T-helper 2 cell (primary cell): ENCODE measurements at regions not wholly inside any gene's neighbourhood (a gene's known extent, or its start where the extent isn't known, plus 50 kb on each side); places are given as distances from the start of the nearest gene placed in this dataset.

Experiments
- DNase-seq, 5 experiments: peaks; one replicate each; pipeline versions ENCODE4 v3.0.0 to v3.0.0-alpha.2; 2012 to 2022

DNA sequence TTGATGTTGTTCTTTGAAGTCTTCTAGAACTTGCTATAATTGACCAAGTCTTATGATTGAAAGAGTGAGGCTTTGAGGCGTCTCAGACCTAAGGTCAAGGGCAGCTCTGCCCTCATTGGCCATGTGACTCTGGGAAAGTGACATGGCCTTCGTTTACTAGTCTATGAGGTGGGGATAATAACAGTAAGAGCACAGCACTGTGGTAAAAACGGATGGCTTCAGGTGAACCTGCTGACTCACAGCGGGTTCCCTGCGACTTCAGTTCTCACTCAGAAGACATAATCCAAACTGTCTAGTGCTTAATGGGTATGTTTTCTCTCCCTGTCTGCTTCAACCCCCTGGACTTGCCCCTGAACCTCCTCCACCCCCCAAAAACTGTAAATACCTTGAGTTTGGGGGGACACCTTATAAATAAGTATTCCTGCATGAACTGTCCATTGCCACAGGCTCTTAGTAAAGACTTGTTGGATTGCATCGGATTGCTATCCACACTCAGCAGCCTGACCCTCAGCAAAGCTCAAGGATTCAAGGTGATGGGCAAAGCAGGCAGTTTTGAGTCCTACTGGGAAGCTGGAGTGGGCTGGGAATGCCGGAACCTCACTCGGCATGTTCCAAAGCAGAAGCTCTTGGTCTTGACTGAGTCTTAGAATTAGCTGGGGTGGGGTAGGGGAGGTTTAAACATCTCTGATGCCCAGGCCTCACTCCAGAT, 304.6 kb downstream of the KLF6 start:
- peak in 1 of 5 experiments; percentile 85 for DNase-seq

DNA sequence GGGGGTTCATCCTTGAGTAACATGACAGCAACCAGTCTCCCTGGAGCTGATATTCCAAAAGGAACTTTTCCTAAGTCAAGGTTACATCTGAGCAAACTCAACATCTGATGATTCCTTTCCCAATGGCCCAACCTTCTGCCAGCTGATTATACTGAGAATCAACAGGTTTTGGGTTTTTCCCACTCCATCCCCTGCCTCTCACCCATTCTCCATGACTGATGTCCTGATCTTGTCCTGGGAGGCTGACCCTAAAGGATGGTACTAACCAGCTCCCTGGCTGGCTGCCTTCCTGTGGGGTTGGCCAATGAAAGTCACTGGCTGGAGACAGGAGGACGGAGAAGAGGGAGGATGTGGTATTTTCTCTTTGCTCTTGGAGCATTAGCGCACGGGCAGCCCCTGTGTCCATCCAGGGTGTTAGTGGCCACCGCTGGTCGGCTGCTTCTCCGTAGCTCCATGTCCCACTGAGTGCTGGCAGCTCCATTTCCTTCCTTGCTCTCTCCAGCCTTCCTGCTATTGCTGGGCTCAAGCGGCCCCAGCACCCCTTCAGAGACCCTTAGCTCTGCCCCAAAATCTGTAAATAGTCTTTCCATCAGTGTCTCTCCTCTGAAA, 306.2 kb upstream of the PITRM1 start:
- DNase-seq = no peak

DNA sequence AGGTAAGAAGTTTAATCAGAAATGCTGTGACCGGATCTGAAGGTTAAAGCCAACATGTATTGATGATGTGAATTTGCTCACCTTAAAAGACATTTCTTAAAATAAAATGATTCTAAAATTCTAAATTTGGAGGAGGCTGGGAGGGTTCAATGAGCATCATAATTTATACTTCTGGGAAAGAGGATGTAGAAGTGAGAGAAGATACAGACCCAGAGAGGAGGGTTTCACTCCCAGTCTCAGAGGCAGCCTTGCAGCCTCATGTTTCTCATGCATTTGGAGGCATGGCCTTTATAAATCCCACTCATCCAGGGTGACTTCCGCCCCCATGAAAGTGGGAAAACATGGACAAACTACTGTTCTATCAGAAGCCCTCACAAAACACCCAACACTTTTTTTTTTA, 305.6 kb upstream of the PITRM1 start:
- no peak for DNase-seq

DNA sequence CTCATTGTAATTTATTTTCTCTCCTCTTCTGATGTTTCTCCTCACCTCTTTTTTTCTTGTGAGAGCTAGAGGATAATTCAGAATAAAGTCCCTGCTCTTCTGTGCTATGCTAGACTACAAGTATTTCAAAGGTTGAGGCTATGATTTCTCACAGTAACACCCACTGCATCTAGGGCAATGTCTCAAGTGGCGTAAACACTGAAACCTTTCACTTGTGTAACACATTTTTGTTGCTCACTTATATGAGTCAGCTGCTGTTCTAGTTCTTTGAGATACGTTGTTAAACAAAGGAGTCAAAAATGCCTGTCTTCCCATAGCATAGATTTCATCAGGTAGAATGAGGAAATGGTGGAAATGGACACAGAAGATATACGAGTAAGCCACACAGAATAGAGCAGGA, 305.1 kb upstream of the PITRM1 start:
- DNase-seq = peak in 1 of 5 experiments; percentile 68

DNA sequence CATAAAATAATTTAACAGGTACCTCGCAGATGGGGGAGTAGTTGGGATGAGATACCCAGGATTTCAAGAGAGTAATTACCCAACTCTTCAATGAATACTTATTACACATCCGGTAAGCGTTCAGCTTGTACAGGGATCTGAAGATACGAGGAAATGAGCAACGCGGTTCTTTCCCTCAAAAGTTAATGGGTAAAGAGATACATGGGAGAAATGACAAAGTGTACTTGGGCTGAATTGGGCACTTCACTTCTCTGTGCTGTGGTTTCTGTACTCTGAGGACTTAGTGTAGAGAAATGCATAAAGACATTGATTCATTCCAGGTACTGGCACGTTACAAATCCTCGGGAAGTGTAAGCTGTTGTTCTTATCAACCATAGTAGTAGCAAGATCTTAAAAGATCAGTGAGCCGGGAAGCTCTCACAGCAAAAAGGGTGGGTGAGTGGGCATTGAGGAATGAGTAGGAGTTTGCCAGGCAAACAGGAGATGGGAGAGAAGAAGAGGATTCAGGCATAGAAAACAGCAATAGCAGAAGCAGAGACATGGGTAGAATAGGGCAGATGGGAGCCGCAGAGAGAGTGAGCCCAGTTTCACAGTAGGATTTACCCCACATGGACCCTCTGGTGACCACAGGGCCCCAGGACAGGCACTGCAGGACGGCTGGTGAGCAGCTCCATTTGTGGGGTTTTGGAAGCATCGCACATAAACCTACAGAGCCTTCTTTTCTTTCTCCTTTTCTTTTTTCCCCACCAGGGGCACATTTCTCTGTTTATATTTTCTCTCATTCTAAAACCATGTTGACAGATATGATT, 304.3 kb upstream of the PITRM1 start:
- no peak for DNase-seq

DNA sequence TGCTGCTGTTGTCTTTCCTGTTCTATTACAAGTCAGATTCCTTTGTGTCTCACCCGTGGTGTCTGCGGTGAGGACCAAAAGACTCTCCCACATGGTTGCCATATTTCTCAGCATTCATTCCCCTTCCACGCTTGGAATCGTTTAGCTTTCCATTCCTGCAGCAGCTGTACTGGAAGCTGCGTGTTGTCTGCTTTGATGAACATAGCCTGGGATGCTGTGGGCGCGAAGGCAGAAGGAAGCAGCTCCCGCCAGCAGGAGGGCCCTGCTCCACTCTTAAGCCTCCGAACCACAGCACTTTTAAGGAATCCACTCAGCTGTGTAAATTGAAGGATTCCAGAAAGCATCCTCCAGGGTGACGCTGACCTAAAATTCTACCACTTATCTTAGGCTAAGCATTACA, 303.6 kb upstream of the PITRM1 start:
- no peak for DNase-seq

DNA sequence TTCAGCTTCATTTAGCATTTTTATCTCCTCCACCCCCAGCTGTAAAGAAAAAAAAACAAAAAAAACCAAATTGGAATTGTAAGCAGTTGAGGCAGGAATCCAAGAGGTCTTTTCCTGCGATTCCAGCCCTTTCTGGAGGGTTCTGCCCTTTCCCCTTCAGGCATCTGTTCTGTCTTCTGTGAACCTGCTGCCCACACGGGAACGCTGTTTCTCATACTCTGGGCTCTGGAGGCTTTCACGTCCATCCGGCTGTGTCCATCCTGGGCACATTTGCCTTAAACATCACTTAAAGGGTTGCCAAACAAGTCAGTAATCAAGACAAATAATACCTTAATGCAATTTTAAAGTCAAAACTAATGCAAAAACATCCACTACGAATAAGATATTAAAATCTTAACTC, 302.8 kb upstream of the PITRM1 start:
- no peak for DNase-seq

DNA sequence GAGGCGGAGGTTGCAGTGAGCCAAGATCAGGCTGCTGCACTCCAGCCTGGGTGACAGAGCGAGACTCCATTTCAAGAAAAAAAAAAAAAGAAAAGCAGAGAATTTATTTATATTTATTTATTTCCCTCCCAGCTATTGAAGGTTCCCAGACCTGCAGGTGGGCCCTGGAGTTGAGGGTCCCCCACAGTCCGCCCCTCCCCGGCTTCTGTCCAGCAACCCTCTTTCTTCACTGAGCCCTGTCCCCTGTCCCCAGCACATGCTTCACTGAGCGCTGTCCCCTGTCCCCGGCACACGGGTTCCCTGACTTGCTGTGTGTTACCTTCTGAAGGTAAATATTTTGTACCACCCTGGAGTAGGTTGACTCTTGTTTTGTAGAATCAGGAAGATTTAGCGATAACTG, 301.7 kb upstream of the PITRM1 start:
- no peak for DNase-seq

DNA sequence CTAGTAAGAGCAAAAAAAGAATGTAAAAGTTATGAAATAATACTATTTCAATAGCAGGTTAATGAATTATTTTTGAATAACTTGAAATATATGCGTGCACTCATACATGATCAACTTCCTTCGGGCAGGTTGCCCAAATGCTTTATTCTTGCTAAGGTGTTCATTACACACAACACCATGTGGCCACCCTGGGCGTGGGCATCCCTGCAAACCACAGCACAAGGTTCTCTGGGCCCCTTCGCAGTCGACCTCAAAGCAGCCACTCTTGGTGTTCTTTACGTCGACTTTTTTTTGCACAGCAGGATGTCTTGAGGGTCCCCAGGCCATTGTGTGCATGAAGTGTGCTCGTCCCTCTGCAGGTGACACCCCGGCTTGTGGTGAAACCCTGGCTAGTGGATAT, 300.7 kb upstream of the PITRM1 start:
- peak in 1 of 5 experiments; percentile 78 for DNase-seq

DNA sequence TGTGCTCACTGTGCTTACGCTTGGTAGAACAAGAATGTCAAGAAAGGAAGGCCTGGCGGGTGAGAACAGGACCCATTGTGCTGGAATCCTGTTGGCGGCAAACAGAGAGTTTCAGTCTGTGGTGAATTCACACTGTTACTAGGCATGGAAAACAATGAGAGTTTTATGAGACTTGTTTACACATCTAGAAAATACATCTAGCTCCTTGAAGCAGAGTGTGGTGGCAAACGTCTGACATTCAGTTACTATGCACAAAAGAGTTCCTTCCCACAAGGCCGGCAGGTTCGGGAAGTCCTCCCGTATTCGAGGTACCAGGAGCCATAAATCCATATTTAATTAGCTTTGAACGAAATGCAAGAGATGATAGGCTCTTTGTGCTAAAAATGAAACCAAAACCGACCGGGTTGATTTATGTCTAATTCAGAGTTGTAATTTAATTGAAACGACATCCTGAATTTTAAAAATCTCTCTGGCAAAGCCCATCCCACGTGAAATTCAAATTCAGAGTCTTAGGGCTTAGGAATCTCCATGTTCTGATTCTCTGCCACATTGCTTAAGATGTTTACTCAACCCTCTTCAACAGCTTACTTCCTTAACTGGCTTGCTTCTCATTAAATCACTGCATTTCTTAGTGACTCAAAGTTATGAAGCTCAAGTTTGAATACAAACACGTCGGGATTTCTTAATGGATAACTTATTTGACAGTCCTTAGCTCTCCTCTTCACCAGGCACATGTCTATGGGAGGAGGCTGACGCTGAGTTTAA, 299.9 kb upstream of the PITRM1 start:
- DNase-seq = peak in 1 of 5 experiments; percentile 66

DNA sequence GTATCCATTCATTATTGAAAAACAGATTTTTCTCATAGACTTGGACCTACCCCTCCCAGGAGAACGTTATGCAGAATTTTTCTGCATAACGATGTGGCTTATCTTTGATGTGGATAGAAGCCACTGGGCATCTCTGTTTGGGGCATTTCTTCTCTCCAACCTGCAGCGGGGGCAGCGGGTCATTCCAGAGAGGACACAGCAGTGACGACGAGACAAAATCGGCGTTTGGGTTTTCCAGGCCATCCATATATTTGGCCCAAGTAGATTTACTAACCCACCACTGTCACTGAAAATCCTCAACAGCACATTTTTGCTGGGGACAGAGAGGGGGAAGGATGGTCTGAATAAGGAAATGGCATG, 299.3 kb upstream of the PITRM1 start:
- no peak for DNase-seq

DNA sequence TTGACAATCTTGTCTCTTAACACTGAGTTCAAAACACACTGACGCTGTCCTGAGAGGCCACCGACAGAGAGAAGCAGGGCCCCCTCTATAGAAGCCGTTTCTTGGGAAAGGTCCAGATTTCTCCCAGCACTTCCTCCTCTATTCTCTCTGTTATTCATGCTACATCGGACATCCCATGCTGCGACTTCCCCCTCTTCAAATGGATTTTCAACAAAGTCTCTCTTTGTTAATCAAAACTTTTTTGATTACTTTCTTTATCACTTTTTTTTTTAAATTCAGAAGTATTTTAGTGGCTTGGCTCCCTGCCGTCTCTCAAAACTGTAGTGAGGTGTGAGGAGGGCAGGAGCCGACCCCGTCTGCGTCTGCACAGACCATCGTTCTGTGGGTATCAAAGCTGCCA, 298.9 kb upstream of the PITRM1 start:
- DNase-seq = no peak

DNA sequence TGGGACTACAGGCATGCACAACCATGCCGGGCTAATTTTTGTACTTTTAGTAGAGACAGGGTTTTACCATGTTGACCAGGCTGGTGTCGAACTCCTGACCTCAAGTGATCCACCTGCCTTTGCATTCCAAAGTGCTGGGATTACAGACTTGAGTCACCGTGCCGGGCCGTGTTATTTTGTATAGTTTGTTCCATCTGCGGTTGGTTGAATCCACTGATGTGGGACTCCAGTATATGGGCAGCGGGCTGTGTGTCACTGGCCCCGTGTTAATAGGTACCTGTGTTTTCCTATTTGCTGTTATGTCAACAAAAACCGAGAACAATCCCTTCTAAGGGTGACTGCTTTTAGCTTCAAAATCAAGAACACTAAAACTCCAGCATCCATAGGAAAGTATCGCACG, 297.6 kb upstream of the PITRM1 start:
- no peak for DNase-seq

DNA sequence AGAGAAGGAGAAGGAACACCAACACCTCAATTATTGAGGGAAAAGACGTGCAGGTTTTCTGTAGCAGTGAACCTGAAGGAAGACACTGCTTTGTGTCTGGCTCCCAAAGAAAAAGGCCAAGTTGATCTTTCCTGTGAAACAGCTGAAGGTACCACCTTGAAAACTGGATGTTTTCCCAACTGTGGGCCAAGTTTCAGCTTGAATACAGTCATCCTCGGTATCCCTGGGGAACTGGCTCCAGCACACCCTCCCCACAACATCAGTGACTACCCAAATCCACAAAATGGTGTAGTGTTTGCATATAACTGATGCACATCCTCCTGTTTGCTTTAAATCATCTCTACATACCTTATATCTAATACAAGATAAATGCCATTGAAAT, 297.0 kb upstream of the PITRM1 start:
- DNase-seq = no peak

DNA sequence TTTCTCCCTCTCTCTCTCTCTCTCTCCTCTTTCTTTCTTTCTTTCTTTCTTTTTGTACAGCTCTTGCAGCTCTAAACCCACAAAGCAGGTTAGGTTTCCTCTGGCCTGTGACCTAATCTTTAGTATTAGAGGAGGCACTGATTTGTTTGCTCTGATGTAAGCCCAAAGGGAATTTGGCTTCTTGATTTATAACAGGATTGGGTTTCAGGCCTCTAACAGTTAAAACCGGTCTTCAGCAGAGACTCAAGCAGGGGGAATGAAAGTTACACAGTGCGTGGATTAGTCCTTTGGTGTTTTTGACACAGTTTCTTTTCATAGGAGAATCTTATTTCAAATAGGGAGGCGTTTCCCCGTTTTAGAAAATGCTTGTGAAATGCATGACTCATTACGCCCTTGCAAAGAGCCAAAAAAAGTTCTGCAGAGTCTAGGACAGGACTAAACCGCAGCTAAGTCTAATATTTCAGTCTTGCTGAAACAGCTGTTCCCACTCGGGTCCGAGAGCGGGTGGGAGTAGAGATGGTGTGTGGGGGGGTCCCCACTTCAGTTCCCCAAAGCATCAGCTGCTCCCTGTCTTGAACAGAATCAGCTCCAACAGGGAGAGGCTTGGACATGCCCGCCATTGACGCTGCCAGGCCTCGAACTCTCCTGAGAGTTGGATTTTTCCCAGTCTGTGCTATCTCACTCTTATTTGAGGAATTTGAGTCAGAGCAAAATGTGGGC, 296.5 kb upstream of the PITRM1 start:
- peak in 1 of 5 experiments; percentile 87 for DNase-seq

DNA sequence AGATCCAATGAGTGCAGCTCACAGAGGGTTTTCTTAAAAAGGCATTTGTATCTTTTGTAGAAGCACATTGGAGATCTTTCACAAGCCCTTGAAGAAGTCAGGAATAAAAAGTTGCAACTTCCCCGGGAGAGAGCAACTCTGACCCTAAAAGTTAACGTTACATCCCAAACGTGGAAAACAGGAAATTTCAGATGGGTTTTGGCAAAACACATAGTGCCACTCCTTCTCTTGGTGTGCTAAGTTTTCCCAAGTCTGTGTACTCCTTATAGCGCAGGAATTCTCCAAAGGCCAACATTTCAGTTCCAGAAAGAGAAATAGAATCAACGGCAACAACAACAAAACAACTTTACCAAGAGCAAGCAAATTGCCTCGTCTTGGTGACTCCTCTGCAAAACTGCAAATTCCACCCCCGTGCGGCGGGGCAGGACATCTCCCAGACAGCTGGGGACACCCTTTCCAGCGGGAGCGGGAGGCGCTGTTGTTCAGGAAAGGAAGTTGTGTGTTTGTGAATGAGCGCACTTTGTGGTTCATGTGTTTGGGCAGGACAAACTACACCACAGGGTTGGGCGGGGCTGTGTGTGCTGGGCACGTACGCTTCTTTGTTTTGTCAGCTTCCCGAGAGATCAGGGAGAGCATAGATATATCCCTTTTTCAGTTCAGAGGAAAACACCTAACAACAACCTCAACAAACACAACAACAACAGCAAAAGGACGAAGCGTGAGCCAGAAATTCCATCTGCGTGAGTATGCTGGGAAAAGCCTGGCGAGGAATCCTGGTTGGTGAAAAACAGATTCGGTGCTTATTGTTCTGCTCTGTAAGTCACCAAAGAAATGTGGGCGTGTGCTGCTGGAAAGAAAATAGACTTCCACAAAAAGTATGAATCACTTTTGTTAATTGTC, 294.7 kb upstream of the PITRM1 start:
- DNase-seq = peak in 1 of 5 experiments; percentile 86

DNA sequence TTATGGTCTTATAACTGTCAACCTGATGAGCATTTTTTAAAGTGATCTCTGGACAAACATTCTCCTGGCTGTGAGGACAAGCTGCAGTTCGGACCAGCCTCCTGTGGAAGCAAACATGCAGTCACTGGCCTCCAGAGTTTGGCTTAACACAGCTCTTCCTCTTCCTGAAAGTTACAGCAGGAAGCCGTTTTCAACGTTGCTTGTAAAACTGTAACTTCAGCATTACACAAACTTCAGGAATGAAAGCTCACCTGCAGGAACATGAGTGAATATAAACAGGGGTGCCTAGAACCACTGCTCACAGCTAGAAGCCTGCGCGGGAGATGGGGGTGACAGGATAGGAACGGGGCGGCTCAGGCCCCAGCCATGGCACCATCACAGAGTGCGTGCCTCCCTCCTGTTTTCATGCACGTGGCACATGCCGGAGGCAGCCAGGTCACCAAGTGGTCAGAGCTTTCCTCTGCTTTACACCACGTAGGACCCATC, 292.9 kb upstream of the PITRM1 start:
- DNase-seq = no peak

DNA sequence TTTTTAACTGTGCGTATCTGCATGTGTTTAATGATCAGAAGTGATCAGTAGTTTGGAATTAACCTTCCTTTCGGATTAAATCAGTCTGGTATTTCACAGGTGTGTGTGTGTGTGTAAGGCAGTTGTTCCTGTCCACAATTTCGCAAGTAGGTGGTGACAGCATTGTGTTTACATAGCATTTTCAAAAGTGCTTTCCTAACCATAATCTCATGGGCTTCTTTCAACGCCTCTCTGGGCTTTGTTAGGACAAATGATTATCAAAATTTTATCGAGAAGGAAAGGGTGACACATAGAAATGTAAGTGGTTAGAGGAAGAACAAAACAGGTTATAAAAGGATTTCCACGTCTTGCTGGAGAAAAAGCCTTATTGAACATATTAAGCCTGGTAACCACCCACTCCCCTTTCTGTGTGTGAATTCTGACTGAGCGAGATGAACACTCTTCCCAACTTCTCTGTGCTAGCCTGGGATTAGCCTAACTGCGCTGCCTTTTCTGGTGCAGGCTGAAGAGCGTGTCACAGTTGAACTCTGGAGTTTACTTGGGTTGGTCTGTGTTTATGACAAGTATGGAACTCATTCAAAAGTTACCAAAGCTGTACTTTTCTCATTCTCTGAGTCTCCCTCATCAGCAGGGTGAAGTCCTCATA, 292.3 kb upstream of the PITRM1 start:
- no peak for DNase-seq

DNA sequence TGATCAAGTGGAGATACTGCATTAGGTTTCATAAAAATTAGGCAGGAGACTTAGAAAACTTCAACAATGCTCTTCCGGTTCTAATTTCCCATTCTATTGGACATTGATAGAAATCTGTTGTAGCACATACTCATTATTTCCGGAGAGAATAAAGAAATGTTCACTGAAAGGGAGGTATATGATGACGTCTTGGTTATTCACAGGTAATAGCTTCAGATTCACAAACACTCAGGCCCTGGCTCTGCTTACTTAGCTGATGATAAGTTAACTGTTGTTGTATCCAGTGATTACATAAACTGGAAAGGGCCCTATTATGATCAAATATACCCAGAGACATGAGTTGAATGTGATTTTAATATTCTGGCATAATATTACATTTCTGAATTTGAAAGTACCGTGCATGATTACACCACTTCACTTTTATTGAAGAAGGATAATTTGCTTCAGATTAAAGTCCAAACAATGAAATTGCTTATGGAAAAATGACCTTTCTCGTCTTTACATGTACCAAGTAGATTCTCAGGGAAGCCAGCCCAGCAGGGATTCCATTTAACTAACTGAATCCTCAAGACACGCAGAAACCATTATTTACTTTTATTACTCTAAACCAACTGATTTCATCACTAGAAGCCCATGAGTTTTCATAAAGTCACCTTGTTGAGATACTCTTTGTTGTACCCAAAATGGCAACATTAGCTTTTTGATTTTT, 288.0 kb upstream of the PITRM1 start:
- no peak for DNase-seq
